Heart left ventricle (tissue), 13 donors: ENCODE measurements at regions not wholly inside any gene's neighbourhood (a gene's known extent, or its start where the extent isn't known, plus 50 kb on each side); places are given as distances from the start of the nearest gene placed in this dataset.

Source experiments
- CTCF ChIP-seq, 12 donors: fragments of 200-600 bp; sonication (generic) in 4 of 12; IDR thresholded peaks; one replicate each; pipeline versions ENCODE4 v1.5.0 to v1.8.0; 2018 to 2022; ENCODE audit warnings: antibody characterized with exemption in 12 of 12, mild to moderate bottlenecking in 5 of 12
- POLR2A ChIP-seq, 2 donors: fragments of 450-650 bp; IDR thresholded peaks; one replicate each; pipeline ENCODE4 v1.6.1; 2017; ENCODE audit warnings: antibody characterized with exemption in 2 of 2, mild to moderate bottlenecking in 2 of 2, moderate library complexity in 2 of 2
- donor health status: ischemic (EF 13 %, LVEDD 7.1; RV severe dilation, severe dysfunction).
- donor health status: DM: no; HTN: yes; CAD: no.
- donor health status: DM: no; HTN: no; CAD: no.
- donor health status: ischemic (EF 25% LVEDD 6.9; RV normal size, moderate dysfunction).
- donor health status: ischemic (EF 25% LVEDD 5.7; RV mildly dilated, moderate dysfunction).
- donor health status: ischemic (EF 35%, LVEDD 5.7; RV mildly dilated, moderate dysfunction).
- donor health status: nonischemic (EF 11% LVEDD 7.7; RV severe dilation, severe dysfunction).
- donor health status: DM: yes; HTN: yes; CAD: no.
- donor health status: PGD.
- donor health status: ischemic (EF 29% LVEDD 5.4; RV normal size, mild dysfunction).
- donor health status: nonischemic (EF 23%, LVEDD 6.1; RV moderate dilation, normal function).

GRCh38 chr13:99666146-99666805 is 165.0 kb downstream of the TM9SF2 start:
- no peak for TF ChIP-seq CTCF (IDR thresholded peaks at IDR 0.05)
- TF ChIP-seq POLR2A (IDR thresholded peaks at IDR 0.05): no peak
